AG04450 (cell line): ENCODE measurements at regions not wholly inside any gene's neighbourhood (a gene's known extent, or its start where the extent isn't known, plus 50 kb on each side); places are given as distances from the start of the nearest gene placed in this dataset.

ENCODE experiments used
- CTCF ChIA-PET: fragments of 300-600, 350-600 bp; formaldehyde crosslinking; extraction: SDS; loops from one replicate; lab custom pipeline; 2022; ENCODE audit warnings: antibody characterized with exemption, inconsistent platforms; lab: Charles Lee
- POLR2A ChIA-PET: fragments of 350-600 bp; formaldehyde crosslinking; extraction: SDS; loops from one replicate; lab custom pipeline; 2021; ENCODE audit warnings: antibody characterized with exemption, inconsistent platforms; lab: Yijun Ruan, JAX
- DNase-seq: peaks from one replicate; pipeline ENCODE4 v3.0.0-alpha.2; 2011; ENCODE audit warnings: low read depth, low spot score
- H3K27ac ChIP-seq: one replicate; pipeline ENCODE4 v1.5.1; 2012; ENCODE audit warnings: low read depth, low read length, control low read depth
- H3K27me3 ChIP-seq: one replicate; pipeline ENCODE4 v1.6.0; 2012; ENCODE audit warnings: low read length; ENCODE audit not compliant: control insufficient read depth, insufficient read depth
- H3K4me3 ChIP-seq: 2 replicates; pipeline ENCODE4 v1.5.1; 2011; ENCODE audit warnings: mild to moderate bottlenecking, low read depth, low read length, control low read depth
- H3K9me3 ChIP-seq: 2 replicates; pipeline ENCODE4 v1.5.1; 2012; ENCODE audit warnings: low read length; ENCODE audit not compliant: control insufficient read depth, insufficient read depth
- CTCF ChIP-seq: IDR thresholded peaks from 2 replicates; pipeline ENCODE4 v1.5.1; 2011; ENCODE audit warnings: low read depth, low read length, control low read depth, inconsistent platforms

DNA sequence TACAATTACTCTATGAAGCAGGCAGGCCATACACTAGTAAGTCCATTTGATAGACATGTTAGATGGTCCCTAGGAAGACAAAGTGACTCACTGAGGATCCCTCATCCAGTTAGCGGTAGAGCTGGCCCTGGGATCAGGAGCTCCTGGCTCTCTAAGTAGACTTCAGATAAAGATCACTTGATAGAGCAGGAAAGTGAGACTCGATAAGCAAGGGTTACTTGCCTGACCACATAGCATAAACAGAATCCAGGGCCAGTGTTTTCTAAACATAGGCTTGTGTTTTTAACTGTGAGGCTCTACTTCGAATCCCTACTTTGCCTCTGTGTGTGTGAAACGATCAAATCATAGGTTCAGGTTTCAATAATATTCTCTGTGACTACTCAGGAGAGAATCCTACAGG lies 355.2 kb upstream of the TRIB2 start:
- no peak for DNase-seq
- no peaks in the 10 kb centered on the region for H3K27me3 ChIP-seq
- H3K9me3 ChIP-seq: no peaks in the 10 kb centered on the region
- H3K27ac ChIP-seq: no peak overlapping the region
- CTCF ChIA-PET: no interaction called here
- POLR2A ChIA-PET: no interaction called here
- no peak overlapping the region for H3K4me3 ChIP-seq
- TF ChIP-seq CTCF: no peak

GRCh38 chr2:12363138-12363537 lies 353.6 kb upstream of the TRIB2 start:
- TF ChIP-seq CTCF: no peak
- Histone ChIP-seq H3K27ac (no peak overlapping the region), H3K9me3 (no peaks in the 10 kb centered on the region), H3K27me3 (no peaks in the 10 kb centered on the region), H3K4me3 (no peak overlapping the region)
- DNase-seq: no peak
- ChIA-PET POLR2A (no interaction called here), CTCF (no interaction called here)

GRCh38 chr2:12363569-12363968 lies 353.2 kb upstream of the TRIB2 start:
- CTCF ChIA-PET: no interaction called here
- Histone ChIP-seq H3K27ac (no peak overlapping the region), H3K27me3 (no peaks in the 10 kb centered on the region), H3K9me3 (no peaks in the 10 kb centered on the region), H3K4me3 (no peak overlapping the region)
- no peak for TF ChIP-seq CTCF
- POLR2A ChIA-PET: no interaction called here
- DNase-seq: no peak

GRCh38 chr2:12369566-12369965 lies 347.2 kb upstream of the TRIB2 start:
- no peaks in the 10 kb centered on the region for H3K27me3 ChIP-seq
- no peak for TF ChIP-seq CTCF
- ChIA-PET CTCF (no interaction called here), POLR2A (no interaction called here)
- DNase-seq: no peak
- no peak overlapping the region for H3K4me3 ChIP-seq
- no peak overlapping the region for H3K27ac ChIP-seq
- no peaks in the 10 kb centered on the region for H3K9me3 ChIP-seq

GRCh38 chr2:12376025-12376424 lies 340.7 kb upstream of the TRIB2 start:
- POLR2A ChIA-PET: no interaction called here
- CTCF ChIA-PET: no interaction called here
- TF ChIP-seq CTCF: no peak
- no peaks in the 10 kb centered on the region for H3K9me3 ChIP-seq
- no peaks in the 10 kb centered on the region for H3K27me3 ChIP-seq
- H3K27ac ChIP-seq: no peak overlapping the region
- DNase-seq: no peak
- no peak overlapping the region for H3K4me3 ChIP-seq
